ENCODE measurements at regions not wholly inside any gene's neighbourhood (a gene's known extent, or its start where the extent isn't known, plus 50 kb on each side); places are given as distances from the start of the nearest gene placed in this dataset.

DNA sequence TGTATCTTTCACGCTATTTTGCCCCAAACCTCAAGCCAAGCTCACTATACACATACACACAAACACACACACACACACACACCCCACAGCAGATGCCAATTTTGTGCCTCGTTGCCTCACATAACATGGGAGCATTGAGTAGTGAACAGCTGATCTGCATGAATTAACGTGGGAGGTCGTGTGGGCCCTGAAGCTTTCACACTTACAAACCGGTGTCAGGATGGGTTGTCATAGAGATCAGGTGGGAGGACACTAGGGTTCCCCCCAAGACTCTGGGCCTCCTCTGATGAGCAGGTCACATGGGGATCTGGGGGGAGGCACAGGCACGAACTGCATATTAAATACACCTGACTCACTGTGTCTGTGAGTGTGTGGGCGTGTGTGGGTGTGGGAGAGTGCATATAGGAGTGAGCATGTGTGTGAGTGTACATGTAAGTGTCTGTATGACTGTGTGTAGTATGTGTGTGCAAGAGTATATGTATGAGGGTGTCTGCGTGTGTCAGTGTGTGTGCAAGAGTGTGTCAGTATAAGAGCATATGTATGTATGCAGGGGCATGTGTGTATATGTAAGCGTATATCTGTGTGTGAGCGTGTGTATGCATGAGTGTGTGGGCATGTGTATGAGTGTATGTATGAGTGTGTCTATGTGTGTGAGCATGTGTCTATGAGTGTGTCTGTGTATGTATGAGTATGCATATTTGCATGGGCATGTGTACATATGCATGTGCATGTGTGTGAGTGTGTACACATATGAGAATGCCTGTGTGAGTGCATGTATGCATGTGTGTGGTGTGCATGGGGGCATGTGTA is 370.4 kb downstream of the PREX1 start:
- no peak for TF ChIP-seq RFX5 (IDR thresholded peaks at IDR 0.05; ENCODE audit: low read depth, low read length)
- TF ChIP-seq SREBF2 (IDR thresholded peaks at IDR 0.05; ENCODE audit: low read length): no peak
- TF ChIP-seq, protein P1, sequence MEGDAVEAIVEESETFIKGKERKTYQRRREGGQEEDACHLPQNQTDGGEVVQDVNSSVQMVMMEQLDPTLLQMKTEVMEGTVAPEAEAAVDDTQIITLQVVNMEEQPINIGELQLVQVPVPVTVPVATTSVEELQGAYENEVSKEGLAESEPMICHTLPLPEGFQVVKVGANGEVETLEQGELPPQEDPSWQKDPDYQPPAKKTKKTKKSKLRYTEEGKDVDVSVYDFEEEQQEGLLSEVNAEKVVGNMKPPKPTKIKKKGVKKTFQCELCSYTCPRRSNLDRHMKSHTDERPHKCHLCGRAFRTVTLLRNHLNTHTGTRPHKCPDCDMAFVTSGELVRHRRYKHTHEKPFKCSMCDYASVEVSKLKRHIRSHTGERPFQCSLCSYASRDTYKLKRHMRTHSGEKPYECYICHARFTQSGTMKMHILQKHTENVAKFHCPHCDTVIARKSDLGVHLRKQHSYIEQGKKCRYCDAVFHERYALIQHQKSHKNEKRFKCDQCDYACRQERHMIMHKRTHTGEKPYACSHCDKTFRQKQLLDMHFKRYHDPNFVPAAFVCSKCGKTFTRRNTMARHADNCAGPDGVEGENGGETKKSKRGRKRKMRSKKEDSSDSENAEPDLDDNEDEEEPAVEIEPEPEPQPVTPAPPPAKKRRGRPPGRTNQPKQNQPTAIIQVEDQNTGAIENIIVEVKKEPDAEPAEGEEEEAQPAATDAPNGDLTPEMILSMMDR (IDR thresholded peaks at IDR 0.05 in 2 of 3, conservative IDR thresholded peaks at IDR 0.05 in 1 of 3; ENCODE audit: control insufficient read depth in 2 of 3, extremely low read depth in 1 of 3, insufficient read depth in 1 of 3, low read depth in 3 of 3, low read length in 3 of 3): no peak
- TF ChIP-seq SP1 (IDR thresholded peaks at IDR 0.05; ENCODE audit: low read depth, low read length): no peak
- TF ChIP-seq, protein P2, sequence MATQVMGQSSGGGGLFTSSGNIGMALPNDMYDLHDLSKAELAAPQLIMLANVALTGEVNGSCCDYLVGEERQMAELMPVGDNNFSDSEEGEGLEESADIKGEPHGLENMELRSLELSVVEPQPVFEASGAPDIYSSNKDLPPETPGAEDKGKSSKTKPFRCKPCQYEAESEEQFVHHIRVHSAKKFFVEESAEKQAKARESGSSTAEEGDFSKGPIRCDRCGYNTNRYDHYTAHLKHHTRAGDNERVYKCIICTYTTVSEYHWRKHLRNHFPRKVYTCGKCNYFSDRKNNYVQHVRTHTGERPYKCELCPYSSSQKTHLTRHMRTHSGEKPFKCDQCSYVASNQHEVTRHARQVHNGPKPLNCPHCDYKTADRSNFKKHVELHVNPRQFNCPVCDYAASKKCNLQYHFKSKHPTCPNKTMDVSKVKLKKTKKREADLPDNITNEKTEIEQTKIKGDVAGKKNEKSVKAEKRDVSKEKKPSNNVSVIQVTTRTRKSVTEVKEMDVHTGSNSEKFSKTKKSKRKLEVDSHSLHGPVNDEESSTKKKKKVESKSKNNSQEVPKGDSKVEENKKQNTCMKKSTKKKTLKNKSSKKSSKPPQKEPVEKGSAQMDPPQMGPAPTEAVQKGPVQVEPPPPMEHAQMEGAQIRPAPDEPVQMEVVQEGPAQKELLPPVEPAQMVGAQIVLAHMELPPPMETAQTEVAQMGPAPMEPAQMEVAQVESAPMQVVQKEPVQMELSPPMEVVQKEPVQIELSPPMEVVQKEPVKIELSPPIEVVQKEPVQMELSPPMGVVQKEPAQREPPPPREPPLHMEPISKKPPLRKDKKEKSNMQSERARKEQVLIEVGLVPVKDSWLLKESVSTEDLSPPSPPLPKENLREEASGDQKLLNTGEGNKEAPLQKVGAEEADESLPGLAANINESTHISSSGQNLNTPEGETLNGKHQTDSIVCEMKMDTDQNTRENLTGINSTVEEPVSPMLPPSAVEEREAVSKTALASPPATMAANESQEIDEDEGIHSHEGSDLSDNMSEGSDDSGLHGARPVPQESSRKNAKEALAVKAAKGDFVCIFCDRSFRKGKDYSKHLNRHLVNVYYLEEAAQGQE (IDR thresholded peaks at IDR 0.05; ENCODE audit: low read depth, low read length): no peak
- TF ChIP-seq CEBPB (IDR thresholded peaks at IDR 0.05; ENCODE audit: borderline replicate concordance in 1 of 2, low read depth in 2 of 2, low read length in 2 of 2): no peak
- TF ChIP-seq ZNF217 (IDR thresholded peaks at IDR 0.05): no peak
- TF ChIP-seq, protein P3, sequence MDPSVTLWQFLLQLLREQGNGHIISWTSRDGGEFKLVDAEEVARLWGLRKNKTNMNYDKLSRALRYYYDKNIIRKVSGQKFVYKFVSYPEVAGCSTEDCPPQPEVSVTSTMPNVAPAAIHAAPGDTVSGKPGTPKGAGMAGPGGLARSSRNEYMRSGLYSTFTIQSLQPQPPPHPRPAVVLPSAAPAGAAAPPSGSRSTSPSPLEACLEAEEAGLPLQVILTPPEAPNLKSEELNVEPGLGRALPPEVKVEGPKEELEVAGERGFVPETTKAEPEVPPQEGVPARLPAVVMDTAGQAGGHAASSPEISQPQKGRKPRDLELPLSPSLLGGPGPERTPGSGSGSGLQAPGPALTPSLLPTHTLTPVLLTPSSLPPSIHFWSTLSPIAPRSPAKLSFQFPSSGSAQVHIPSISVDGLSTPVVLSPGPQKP (IDR thresholded peaks at IDR 0.05; ENCODE audit: low read depth, low read length): no peak
- no peak for TF ChIP-seq ZZZ3 (IDR thresholded peaks at IDR 0.05; ENCODE audit: control insufficient read depth, insufficient read length, low read depth)
- TF ChIP-seq ZNF274 (IDR thresholded peaks at IDR 0.05; ENCODE audit: insufficient read depth, insufficient read length): no peak
- TF ChIP-seq TCF12 (IDR thresholded peaks at IDR 0.05; ENCODE audit: low read depth, low read length): no peak
